ENCODE measurements at regions not wholly inside any gene's neighbourhood (a gene's known extent, or its start where the extent isn't known, plus 50 kb on each side); places are given as distances from the start of the nearest gene placed in this dataset.
"Not testable (repeated sequence)": the region's sequence is repeated elsewhere in the genome, so short reads cannot be mapped to it uniquely, and the experiment has no call there.

DNA sequence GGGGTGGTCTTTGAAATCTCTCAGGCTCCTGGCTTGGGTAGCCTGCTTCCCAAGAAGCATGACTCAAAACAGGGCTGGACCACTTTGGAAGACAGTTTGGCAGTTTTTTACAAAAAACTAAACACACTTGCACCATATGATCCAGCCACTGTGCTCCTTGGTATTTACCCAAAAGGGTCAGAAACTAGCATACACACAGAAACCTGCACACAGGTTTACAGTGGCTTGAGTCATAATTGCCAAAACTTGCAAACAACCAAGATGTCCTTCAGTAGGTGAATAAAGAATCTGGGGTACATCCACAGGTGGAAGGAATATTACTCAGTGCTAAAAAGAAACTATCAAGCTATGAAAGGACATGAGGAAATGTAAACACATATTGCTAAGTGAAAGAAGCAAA lies 323.2 kb upstream of the CDH5 start:
- no peak for DNase-seq

DNA sequence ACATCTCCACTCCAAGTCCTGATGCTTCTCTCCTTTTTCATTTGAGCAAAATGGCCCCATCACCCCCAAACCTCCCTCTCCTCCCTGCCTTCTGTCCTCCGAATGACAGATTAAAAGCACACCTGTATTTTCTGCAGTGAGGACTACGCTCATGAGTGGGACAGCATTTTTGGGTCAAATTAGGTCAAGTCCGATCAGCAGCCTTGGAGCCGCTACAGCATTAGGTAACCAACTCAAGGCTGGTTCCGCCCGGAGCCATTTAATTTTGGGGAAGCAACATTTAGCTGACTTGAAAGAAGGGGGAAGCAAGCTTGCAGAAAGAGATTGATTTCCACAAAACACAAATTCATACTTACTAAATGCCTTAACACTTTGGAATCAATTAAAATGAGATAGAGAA lies 324.1 kb upstream of the CDH5 start:
- DNase-seq, result no peak

DNA sequence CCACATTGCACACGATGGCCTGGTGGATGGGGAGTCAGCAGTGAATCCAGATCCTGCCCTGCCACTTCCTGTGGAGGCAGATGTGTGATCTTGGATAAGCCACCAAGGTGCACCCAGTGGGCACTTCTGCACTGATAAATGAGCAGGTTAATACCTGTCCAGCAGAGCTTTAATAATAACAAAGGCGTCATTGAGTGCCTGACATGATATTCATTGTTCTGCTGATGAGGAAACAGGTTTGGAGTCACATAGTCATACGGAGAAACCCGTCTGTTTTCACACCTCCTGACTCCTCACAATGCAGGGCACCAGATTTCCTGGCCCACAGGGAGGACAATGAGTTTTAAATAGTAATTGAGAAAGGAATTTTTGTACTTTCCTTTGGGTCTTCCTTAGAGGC lies 324.6 kb upstream of the CDH5 start:
- DNase-seq, result no peak

DNA sequence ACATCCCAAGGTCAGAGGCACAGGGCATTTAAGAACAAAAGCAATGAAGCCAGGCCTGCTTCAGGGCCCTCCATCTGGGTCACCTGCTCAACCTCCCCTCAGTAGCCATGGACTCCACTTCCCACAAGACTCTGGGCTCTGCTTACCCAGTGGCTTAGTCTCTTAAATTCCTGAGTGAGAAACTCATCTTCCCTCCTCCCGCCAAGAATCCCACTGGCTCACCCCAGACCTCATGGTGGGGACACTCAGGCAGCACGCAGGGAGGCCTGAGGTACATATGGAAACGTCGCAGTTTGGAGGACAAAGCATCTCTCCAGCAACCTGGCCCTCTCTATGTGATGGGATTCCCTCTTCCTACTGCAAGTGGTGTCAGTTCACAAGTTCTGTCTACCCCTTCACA lies 326.7 kb upstream of the CDH5 start:
- no peak for DNase-seq

DNA sequence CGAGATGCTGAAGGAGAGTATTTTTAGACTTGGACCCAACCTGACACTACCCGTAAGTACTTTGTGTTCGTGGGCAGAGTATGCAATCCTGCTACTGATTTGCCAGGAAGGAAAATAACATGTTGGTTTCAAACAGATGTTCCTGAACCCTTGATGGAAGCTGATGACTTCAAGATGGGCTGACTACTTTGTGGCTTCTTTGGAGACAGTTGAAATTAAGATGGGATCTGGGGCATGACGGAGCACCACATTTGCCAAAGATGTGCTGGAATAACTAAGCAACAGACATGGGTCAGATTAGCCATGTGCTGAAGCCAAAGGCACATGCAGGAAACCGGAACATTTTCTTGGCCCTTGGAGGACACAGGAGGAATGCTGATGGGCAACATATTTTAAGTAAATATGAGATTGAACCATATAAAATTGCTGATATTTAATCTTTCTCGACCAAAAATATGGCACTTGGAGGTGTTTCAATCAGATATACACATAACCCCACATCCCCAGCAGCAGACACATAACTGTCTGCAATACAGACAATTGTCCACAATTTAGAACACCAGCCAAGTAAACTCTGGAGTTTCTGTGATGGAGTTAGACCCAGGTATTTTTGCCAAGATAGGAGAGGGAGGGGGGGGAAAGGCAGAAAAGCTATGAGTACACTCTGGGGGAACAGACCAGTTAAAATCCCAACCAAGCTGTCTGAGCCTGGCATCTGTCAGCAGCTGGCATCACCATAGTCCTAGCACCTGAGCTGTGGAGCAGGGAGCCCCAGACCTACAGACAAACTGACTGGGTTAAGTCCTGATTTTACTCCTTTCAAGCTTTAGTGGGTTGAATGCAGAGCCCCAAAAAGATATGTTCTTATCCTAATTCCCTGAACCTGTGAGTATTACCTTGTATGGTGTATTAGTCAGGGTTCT lies 329.4 kb upstream of the CDH5 start:
- peak in 1 of 2 experiments; percentile 14 for DNase-seq

DNA sequence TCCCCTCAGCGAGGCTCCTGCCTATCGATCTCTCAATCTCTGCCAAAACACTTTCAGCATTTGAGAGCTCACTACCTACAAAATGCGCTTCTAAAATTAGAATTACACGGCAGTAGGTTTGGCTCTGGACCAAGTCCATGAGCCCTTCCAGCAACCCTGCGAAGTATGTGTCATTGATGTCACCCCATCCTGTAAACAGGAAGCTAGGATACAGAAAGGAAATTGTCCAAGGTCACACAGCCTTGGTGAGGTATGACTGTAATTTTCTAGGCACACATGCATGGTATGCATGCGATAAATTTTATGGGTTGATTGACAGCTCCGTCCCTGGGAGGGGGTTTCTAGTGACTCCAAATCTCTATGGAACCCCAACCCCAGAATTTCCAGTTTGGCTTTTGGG lies 330.3 kb upstream of the CDH5 start:
- no peak for DNase-seq

DNA sequence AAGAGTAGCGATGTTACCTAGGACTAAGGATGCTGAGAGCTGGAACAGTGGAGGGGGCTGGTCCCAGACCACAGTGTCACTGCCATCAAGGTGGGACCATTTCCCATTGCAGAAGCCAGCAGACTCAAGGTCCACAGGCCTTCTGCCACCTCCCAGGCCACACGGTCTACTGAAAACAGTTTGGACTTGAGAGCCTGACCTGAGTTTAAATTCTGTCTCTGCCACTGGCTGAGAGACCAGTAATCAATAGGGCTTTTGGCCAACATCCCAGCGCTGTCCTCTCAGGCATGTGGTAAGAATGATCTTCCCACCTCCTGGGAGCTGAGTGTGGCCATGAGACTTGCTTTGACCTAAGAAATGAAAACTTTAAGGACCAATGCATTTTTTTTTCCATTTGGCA lies 331.4 kb upstream of the CDH5 start:
- DNase-seq, result no peak

DNA sequence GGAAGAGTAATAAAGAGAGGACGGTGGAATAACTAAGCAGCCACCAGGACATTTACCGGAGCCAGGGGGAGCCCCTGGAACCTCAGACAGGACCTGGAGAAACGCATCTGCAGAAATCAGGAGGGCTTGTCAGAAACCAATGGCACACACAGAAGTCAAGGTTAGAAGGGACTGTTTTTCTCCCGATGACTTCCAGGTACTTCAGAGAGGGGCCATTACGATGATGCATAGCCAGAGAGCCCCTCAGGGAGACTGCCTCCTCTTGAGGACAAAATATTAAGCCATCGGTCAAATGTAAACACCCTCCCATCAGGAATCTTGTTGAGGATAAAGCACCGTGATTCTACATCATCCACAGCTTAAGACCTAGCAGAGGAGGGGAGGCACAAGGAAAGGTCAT lies 333.6 kb upstream of the CDH5 start:
- DNase-seq, result no peak

DNA sequence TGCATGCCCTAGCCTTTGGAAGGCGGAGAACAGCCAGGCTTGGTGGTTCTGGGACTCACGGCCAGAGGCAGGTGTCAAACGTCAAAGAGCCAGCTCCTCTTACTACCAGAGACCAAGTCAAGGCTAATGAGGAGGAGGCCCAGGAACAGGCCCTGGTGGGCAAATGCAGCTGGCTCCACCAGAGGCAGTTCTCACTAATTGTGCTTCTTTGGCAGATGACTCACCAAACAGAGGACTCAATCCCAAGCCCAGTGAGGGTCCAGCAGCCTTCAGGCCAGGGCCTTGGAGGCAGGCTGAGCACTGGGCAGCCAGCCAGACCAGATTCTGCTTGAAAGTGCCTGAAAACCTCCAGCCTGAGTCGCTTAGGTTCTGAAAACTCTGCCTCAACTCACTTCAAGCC lies 336.5 kb upstream of the CDH5 start:
- no peak for DNase-seq

DNA sequence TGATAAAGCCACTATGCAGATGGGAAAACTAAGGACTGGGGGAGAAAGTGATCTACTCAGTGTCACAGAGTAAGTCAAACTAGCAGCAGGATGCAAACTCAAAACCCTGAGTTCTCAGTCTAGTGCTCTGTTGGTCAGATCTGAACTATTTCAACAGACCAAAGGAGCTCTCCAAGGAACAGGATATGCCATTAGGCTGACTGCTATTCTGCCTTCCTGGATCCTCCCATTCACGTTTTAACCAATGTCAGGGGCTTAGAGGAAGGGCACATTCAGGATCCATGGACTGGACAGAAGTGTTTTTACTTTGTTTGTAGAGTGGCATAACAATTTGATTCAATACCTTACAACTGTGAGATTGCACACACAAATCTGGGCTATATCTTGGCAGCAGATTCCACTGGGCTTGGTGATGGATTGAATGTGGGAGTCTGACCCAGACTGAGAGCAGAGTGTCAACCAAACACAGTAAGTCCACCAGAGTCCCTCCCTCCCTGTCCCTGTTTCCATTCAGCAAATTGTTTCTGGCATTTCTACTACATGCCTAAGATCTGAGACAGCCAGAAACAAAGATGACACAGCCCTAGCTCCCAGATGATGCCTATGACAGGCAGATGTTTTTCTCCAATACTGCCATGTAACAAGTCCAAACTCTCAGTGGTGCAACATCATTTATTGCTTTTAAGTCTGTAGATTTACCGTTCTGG lies 337.8 kb upstream of the CDH5 start:
- no peak for DNase-seq

DNA sequence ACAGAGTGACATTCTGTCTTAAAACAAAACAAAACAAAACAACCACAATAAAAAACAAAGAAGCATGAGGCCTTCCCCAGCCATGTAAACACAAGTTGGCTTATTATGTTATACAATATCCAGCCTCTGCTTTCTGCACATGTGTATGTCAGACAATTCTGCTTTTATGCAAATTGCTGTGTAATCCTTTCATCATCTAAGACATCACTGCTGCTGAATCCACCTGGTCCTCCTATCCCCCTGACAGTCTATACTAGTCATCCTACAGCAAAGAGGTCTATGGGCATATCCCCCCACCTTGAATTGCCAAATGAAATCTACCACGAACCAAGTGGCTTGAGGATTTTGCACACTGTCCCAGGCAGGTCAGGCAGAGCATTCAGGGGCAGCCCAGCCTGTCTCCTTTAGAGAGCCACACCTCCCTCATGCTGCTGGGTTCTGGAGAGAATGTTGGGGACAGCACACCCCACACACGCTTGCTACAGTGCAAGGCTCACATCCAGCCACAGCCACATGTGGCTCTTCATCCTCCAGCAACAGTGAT lies 339.6 kb upstream of the CDH5 start:
- no peak for DNase-seq

DNA sequence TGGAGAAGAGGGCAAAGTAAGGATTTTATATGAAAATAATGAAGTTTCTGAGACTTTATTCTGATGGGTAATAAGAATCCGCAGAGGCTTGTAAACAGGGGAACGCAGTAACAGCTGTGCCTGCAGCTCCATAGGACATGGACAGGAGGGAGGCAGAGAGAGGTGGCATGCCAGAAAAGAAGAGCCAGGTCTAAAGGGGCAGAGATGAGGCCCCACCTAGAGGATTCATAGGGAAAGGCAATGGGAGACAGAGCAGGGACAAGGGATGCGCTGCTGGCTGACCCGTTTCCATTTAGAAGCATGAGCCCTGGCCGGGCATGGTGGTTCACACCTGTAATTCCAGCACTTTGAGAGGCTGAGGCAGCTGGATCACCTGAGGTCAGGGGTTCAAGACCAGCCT lies 340.3 kb upstream of the CDH5 start:
- peak; percentile 65 to 88 for DNase-seq

DNA sequence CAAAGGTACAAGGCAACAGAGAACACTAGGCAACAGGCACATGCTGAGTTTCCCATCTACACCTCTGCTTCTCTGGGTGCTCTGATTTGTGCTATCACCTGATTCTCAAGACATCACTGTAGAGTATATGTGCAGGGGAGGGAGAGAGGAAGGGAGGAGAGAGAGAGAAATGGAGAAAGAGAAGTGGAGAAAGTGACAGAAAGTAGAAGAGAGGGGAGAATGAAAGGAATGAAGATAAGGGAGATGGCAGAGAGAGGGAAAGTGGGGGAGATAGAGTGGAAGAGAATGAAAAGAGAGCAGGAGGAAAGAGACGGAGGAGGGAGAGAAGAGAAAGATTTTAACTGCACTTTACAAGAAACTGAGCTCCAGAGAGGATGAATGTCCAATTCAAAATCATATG lies 340.7 kb upstream of the CDH5 start:
- no peak for DNase-seq

DNA sequence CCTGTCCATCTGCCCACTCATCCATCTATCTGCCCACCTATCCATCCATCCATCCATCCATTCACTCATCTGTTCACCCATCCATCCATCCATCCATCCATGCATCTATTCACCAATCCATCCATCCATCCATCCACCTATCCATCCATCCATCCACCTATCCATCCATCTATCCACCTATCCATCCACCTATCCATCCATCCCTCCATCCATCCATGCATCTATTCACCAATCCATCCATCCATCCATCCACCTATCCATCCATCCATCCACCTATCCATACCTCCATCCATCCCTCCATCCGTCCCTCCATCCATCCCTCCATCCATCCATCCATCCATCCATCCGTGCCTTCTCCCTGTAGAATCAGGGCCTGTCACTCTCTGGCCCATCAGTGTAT lies 341.9 kb upstream of the CDH5 start:
- not testable (repeated sequence) for DNase-seq

DNA sequence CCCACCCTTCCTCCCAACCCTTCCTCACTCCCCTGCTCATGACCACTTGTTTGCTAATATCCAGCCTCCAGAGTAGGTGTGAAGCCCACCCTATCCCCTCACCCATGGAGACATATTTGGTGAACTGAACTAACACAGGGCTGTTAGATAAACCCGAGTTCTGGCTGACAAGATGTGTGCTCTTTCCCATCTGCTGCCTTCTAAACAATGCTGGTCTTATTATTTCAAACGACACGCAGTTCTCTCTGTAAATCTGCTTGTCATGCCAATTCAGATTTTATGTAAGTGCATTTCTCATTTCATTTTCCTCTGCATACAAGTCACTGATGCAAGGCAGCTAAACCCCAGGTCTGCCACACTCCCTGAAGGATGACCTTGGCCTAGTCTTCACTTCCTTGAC lies 343.0 kb upstream of the CDH5 start:
- DNase-seq, result no peak

DNA sequence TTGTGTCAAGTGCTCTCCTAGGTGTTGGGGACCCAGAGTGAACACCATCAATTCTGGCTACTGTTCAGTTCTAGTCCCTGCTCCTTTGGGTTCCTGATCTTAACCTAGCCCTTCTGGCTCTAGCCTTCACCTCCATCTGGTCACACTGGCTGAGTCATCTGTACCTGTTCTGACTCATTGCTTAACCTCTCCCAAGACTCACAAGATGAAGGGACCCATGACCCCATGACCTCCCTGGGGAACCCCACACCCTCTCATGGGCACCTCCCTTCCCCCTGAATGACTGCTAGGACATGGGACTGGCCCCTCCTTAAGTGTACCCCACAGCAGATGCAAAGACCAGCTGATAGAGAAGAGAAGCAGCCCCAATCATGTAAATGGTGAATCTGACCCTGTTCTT lies 345.8 kb upstream of the CDH5 start:
- peak in 1 of 2 experiments; percentile 20 for DNase-seq

DNA sequence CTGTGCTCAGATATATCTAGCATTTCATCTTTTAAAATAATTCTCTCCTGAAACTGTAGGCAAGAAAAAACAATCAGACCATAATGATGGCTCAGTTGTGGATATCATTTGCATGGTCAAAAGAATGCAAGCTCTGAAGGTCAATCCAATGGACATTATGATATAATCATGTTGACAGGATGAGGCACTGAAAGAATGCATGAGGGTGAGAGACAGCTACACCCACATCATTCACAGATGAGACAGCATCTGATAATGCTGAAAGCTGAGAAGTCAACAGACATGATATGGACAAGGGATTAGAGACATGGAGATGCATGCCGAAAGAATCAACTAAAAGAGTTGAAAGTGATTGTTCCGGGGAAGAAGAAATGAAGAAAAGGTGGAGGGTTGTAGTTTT lies 346.4 kb upstream of the CDH5 start:
- no peak for DNase-seq

DNA sequence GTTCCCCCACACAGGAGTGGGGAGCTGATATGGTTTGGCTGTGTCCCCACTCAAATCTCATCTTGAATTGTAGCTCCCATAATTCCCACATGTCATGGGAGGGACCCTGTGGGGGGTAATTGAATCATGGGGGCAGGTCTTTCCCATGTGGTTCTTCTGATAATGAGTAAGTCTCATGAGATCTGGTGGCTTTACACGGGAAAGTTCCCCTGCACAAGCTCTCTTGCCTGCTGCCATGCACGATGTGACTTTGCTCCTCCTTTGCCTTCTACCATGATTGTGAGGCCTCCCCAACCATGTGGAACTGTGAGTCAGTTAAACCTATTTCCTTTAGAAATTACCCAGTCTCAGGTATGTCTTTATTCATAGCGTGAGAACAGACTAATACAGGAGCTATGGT lies 347.0 kb upstream of the CDH5 start:
- not testable (repeated sequence) for DNase-seq

DNA sequence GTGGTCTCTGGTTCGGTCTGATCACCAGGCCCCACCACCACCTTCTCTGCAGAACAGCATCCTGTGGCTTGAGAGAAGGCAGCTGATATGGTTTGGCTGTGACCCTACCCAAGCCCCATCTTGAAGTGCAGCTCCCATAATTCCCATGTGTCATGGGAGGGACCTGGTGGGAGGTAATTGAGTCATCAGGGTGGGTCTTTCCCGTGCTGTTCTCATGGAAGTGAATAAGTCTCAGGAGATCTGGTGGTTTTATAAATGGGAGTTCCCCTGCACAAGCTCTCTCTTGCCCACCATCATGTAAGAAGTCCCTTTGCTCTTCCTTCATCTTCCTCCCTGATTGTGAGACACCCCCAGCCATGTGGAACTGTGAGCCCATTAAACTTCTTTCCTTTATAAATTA lies 352.3 kb upstream of the CDH5 start:
- DNase-seq, result no peak

DNA sequence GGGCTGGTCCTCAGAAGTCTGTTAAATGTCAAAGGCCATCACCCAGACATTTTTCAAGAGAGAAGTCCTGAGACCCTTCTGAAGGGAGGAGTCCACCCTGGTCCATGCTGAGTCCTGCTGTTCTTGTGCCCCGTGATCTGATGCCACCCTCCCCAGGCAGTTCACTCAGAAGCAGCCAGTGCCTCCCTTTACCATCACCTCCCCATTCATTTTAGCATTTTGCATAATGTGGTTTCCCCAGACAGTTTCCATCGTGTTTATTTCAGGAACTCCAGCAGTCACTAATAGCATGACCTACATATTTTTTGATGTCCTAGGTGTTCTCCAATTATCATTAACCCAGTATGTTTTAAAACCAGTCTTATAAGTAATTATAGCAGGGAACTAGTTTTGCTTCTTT lies 353.0 kb upstream of the CDH5 start:
- no peak for DNase-seq

DNA sequence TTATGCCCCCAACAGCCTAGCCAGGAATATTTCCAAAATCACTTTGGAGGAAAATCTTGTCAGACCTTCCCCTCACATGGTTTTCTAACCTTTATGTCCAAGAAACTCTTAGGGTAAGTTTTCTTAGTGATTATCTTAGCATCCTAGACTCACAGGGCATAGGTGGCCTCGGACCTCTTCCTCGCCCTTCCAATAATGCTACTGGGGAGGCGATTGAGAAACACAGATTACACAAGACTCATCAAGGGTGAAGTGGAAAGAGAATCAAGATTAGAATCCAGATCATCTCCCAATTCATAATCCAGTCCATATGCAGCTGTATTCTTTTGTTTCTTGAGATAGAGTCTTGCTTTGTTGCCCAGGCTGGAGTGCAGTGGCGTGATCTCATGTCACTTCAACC lies 358.4 kb upstream of the CDH5 start:
- DNase-seq, result no peak

DNA sequence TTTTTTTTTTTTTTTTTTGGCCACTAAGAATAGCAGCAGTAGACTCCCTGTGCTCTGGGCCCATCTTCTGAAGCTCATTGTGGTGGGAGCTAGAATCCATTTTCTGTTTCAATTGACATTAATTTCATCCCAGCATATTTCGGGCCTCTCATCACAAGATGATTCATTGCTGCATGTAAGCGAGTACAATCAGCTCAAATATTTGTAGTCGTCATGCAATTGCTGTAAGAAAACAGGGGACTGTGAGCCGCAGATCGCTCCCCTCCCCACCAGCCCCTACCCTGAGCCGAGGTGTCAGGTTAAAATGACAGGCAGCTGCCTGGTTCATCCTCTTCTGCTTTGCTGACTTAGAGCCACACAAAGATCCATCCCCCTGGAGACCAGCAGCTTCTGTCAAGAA lies 358.8 kb upstream of the CDH5 start:
- DNase-seq, result no peak

DNA sequence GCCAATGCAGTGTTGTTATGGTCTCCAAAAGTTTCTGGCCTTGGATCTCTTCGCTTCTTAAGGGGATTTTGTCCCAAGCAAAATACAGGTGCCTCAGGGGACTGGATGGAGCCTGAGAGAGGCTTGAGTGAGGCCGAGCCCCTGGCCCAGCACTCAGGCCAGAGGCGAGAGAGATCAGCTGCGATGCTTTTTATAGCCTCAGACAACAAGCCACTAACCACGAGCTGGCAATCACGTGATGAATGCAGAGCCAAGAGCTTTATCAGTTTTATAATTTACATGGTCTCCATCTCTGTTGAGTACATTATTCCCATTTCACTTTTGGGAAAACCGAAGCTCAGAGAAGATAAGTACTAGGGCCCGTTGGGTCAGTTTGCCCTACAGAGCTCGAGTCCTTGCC lies 360.0 kb upstream of the CDH5 start:
- DNase-seq, result no peak

DNA sequence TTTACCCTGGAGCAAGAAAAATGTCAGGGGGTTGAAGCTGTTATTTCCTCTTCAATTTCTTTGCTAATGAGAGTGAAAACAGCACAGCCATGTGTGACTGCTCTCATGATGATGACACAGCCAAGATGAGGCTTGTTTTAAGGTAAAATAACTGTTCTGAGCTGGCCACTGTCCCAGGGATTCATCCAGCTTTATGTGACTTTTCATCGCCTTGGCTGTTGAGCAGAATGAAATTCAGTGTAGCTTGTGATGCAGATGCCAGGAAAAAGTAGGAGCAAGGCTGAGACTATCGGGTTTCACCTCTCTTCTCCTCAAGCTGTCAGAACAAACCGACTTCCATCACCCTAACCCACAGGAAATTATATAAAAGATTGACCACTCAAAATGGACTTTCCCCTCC lies 361.8 kb upstream of the CDH5 start:
- peak in 1 of 2 experiments; percentile 32 for DNase-seq

Measured in NCI-H524 (cell line).